Neural cell (in vitro differentiated cells): ENCODE measurements at regions not wholly inside any gene's neighbourhood (a gene's known extent, or its start where the extent isn't known, plus 50 kb on each side); places are given as distances from the start of the nearest gene placed in this dataset.
"Not testable (repeated sequence)": the region's sequence is repeated elsewhere in the genome, so short reads cannot be mapped to it uniquely, and the experiment has no call there.

Experiments used
- H2AFZ ChIP-seq: fragments of 200-600, 300-800 bp; sonication (generic), shearing (Covaris generic); 2 replicates; pipeline ENCODE4 v1.6.0; 2014; ENCODE audit warnings: low read depth, mild to moderate bottlenecking, antibody characterized with exemption, low read length, moderate library complexity
- H3F3A ChIP-seq: fragments of 200-600 bp; shearing (Covaris generic); 2 replicates; pipeline ENCODE4 v1.6.1; 2016; ENCODE audit warnings: mild to moderate bottlenecking, moderate library complexity, mixed read lengths, antibody characterized with exemption, low read length; ENCODE audit not compliant: insufficient read depth, poor library complexity, severe bottlenecking
- H3K27ac ChIP-seq: fragments of 200-600, 300-800 bp; sonication (generic), shearing (Covaris generic); 2 replicates; pipeline ENCODE4 v1.5.1; 2014; ENCODE audit warnings: mild to moderate bottlenecking, low read length, moderate library complexity
- H3K27me3 ChIP-seq: fragments of 300-800, 200-600 bp; sonication (generic), shearing (Covaris generic); 2 replicates; pipeline ENCODE4 v1.6.0; 2014; ENCODE audit warnings: mild to moderate bottlenecking, low read depth, low read length, moderate library complexity; ENCODE audit not compliant: insufficient read depth
- H3K36me3 ChIP-seq: fragments of 300-800, 200-600 bp; sonication (generic), shearing (Covaris generic); 2 replicates; pipeline ENCODE4 v1.5.1; 2014; ENCODE audit warnings: mild to moderate bottlenecking, antibody characterized with exemption, low read length, moderate library complexity; ENCODE audit not compliant: insufficient read depth
- H3K4me2 ChIP-seq: fragments of 300-800, 200-600 bp; sonication (generic), shearing (Covaris generic); 2 replicates; pipeline ENCODE4 v1.6.0; 2014; ENCODE audit warnings: mild to moderate bottlenecking, low read length
- H3K4me3 ChIP-seq: fragments of 300-800, 200-600 bp; sonication (generic), shearing (Covaris generic); 2 replicates; pipeline ENCODE4 v1.5.1; 2014; ENCODE audit warnings: mild to moderate bottlenecking, low read length, moderate library complexity
- H3K79me2 ChIP-seq: fragments of 200-600 bp; shearing (Covaris generic); replicated peaks from 2 replicates; pipeline ENCODE4 v1.6.0; 2014; ENCODE audit warnings: mild to moderate bottlenecking, low read length, moderate library complexity; ENCODE audit not compliant: insufficient read depth
- H3K9ac ChIP-seq: fragments of 300-800, 200-600 bp; sonication (generic), shearing (Covaris generic); 2 replicates; pipeline ENCODE4 v1.6.1; 2016; ENCODE audit warnings: mild to moderate bottlenecking, low read length, mixed read lengths
- H3K9me2 ChIP-seq: fragments of 200-600 bp; shearing (Covaris generic); 2 replicates; pipeline ENCODE4 v1.6.1; 2016; ENCODE audit warnings: mild to moderate bottlenecking, low read length, mixed read lengths; ENCODE audit not compliant: insufficient read depth
- H3K9me3 ChIP-seq: fragments of 200-600, 300-800 bp; sonication (generic), shearing (Covaris generic); 2 replicates; pipeline ENCODE4 v1.6.1; 2016; ENCODE audit warnings: mild to moderate bottlenecking, mixed run types, low read length, moderate library complexity, mixed read lengths
- H4K20me1 ChIP-seq: fragments of 200-600 bp; shearing (Covaris generic); 2 replicates; pipeline ENCODE4 v1.6.1; 2016; ENCODE audit warnings: mild to moderate bottlenecking, mixed run types; ENCODE audit not compliant: insufficient read depth
- EP300 ChIP-seq: fragments of 450-650 bp; conservative IDR thresholded peaks from 2 replicates; pipeline ENCODE4 v1.6.1; 2014; ENCODE audit warnings: antibody characterized with exemption, mild to moderate bottlenecking, moderate library complexity; ENCODE audit not compliant: poor library complexity, severe bottlenecking
- EZH2 ChIP-seq: fragments of 200-600, 300-800 bp; shearing (Covaris generic), sonication (generic); IDR thresholded peaks from 2 replicates; pipeline ENCODE4 v1.6.1; 2014; ENCODE audit warnings: antibody characterized with exemption, low read length, borderline replicate concordance, mild to moderate bottlenecking; ENCODE audit not compliant: insufficient read depth, poor library complexity, severe bottlenecking
- MXI1 ChIP-seq: fragments of 450-650 bp; conservative IDR thresholded peaks from 2 replicates; pipeline ENCODE4 v1.6.1; 2014; ENCODE audit warnings: antibody characterized with exemption, mild to moderate bottlenecking; ENCODE audit not compliant: poor library complexity, severe bottlenecking
- POLR2AphosphoS5 ChIP-seq: IDR thresholded peaks from 2 replicates; pipeline ENCODE4 v1.6.1; 2012
- RAD21 ChIP-seq: fragments of 450-650 bp; conservative IDR thresholded peaks from 2 replicates; pipeline ENCODE4 v1.6.1; 2014; ENCODE audit warnings: antibody characterized with exemption, mild to moderate bottlenecking, moderate library complexity
- REST ChIP-seq: IDR thresholded peaks from 2 replicates; pipeline ENCODE4 v1.6.1; 2012; ENCODE audit warnings: borderline replicate concordance
- SMC3 ChIP-seq: fragments of 450-650 bp; conservative IDR thresholded peaks from 2 replicates; pipeline ENCODE4 v1.6.1; 2014; ENCODE audit warnings: antibody characterized with exemption, mild to moderate bottlenecking, moderate library complexity; ENCODE audit not compliant: poor library complexity
- TAF1 ChIP-seq: IDR thresholded peaks from 2 replicates; pipeline ENCODE4 v1.6.1; 2012; ENCODE audit warnings: low read depth

- H3K9me3 ChIP-seq = no peaks in the 10 kb centered on the region
- H3K4me2 ChIP-seq = no peak overlapping the region
- no peak for TF ChIP-seq EZH2
- no peak for TF ChIP-seq EP300
- no peak for TF ChIP-seq TAF1
- no peak for TF ChIP-seq POLR2AphosphoS5
- no peak for TF ChIP-seq RAD21
- no peak for TF ChIP-seq REST
- TF ChIP-seq MXI1 = no peak
- H4K20me1 ChIP-seq = no peaks in the 10 kb centered on the region
- H3K79me2 ChIP-seq = no peaks in the 10 kb centered on the region
- H3K27me3 ChIP-seq = no peaks in the 10 kb centered on the region
- no peaks in the 10 kb centered on the region for H3K36me3 ChIP-seq
- H3K9me2 ChIP-seq = no peaks in the 10 kb centered on the region
- H3K4me3 ChIP-seq = no peak overlapping the region
- no peaks in the 10 kb centered on the region for H3F3A ChIP-seq
- H2AFZ ChIP-seq = no peak overlapping the region
- H3K9ac ChIP-seq = no peak overlapping the region
- no peak overlapping the region for H3K27ac ChIP-seq
Observed at GRCh38 chr1:224052772-224053171, 61.1 kb upstream of the FBXO28 start.

- not testable (repeated sequence) for H3K36me3 ChIP-seq, H4K20me1 ChIP-seq, H2AFZ ChIP-seq
Observed at GRCh38 chr1:224051782-224052181, 62.1 kb upstream of the FBXO28 start.

GRCh38 chr1:224051086-224051406 is 62.9 kb upstream of the FBXO28 start:
- Histone ChIP-seq H3K27ac (no peak overlapping the region), H3K36me3 (no peaks in the 10 kb centered on the region), H3K4me2 (no peak overlapping the region), H3K4me3 (no peak overlapping the region), H3K27me3 (no peaks in the 10 kb centered on the region), H3K9ac (no peak overlapping the region), H2AFZ (no peak overlapping the region), H3K79me2 (no peaks in the 10 kb centered on the region), H3K9me3 (no peaks in the 10 kb centered on the region), H3F3A (no peaks in the 10 kb centered on the region), H4K20me1 (no peaks in the 10 kb centered on the region), H3K9me2 (no peaks in the 10 kb centered on the region)
- no peak for TF ChIP-seq REST
- TF ChIP-seq TAF1 = no peak
- TF ChIP-seq MXI1 = no peak
- no peak for TF ChIP-seq SMC3

More at GRCh38 chr1:224051782-224052181, 62.1 kb upstream of the FBXO28 start:
- not testable (repeated sequence) for H3K27ac ChIP-seq, H3K79me2 ChIP-seq, H3K9ac ChIP-seq, H3K27me3 ChIP-seq, H3F3A ChIP-seq, H3K4me2 ChIP-seq, H3K9me3 ChIP-seq, H3K4me3 ChIP-seq, H3K9me2 ChIP-seq
